Right lobe of liver (tissue), 6 donors: ENCODE measurements at regions not wholly inside any gene's neighbourhood (a gene's known extent, or its start where the extent isn't known, plus 50 kb on each side); places are given as distances from the start of the nearest gene placed in this dataset.

Source experiments
- ATAC-seq, 4 donors: fragments of 200-7000 bp; cut with Tn5 transposase; one replicate each; pipeline ENCODE4 v1.9.1; 2020; ENCODE audit warnings: mild to moderate bottlenecking in 4 of 4, moderate library complexity in 4 of 4
- DNase-seq, 3 donors: peaks; one replicate each; pipeline ENCODE4 v3.0.0-alpha.2; 2020
- H3K27ac ChIP-seq, 3 donors: fragments of 200-600 bp; one replicate each; pipeline ENCODE4 v1.8.0; 2022
- H3K27me3 ChIP-seq, 2 donors: fragments of 200-600 bp; one replicate each; pipeline ENCODE4 v1.8.0; 2022
- H3K36me3 ChIP-seq, 4 donors: fragments of 200-600 bp; sonication (generic) in 1 of 4; one replicate each; pipeline versions ENCODE4 v1.5.1 to v1.8.0; 2017 to 2022; ENCODE audit warnings: control low read depth in 1 of 4
- H3K4me1 ChIP-seq, 4 donors: fragments of 200-600 bp; sonication (generic) in 1 of 4; one replicate each; pipeline versions ENCODE4 v1.5.1 to v1.8.0; 2017 to 2022; ENCODE audit warnings: control low read depth in 1 of 4
- H3K4me3 ChIP-seq, 3 donors: fragments of 200-600 bp; one replicate each; pipeline ENCODE4 v1.8.0; 2022
- H3K9me3 ChIP-seq, 4 donors: fragments of 200-600 bp; sonication (generic) in 1 of 4; one replicate each; pipeline versions ENCODE4 v1.5.1 to v1.8.0; 2017 to 2022; ENCODE audit warnings: control low read depth in 1 of 4
- POLR2A ChIP-seq: fragments of 450-650 bp; IDR thresholded peaks from one replicate; pipeline ENCODE4 v1.6.1; 2017; ENCODE audit warnings: antibody characterized with exemption, mild to moderate bottlenecking
- WGBS: methylation state at CpG from one replicate; pipeline ENCODE4 v1.1.6; 2018; ENCODE audit warnings: low coverage, low lambda C conversion rate; ENCODE audit not compliant: insufficient coverage; ENCODE audit errors: missing lambda C conversion rate; 5-methylcytosine and 5-hydroxymethylcytosine counted together
- intact Hi-C, 2 donors: fragments of 100-400 bp; cut with DNase I; formaldehyde crosslinking; loops; one replicate each; pipeline versions ENCODE4 v1.11.2 to v1.14.1; 2022
- TF ChIP-seq, protein P1 (sequence below), 4 donors: fragments of 200-600 bp in 3 of 4; fragments of 450-650 bp in 1 of 4; IDR thresholded peaks; one replicate each; pipeline versions ENCODE4 v1.5.1 to v1.8.0; 2016 to 2022; ENCODE audit warnings: antibody characterized with exemption in 4 of 4, mild to moderate bottlenecking in 2 of 4
- donor health status: DM: no; HTN: yes; CAD: no.
- donor health status: DM: no; HTN: no; CAD: no.
- donor health status: DM: no; HTN: no; CAD: no.
- donor health status: DM: no; HTN: yes; CAD: no.
- donor health status: DM: no; HTN: yes; CAD: no.

DNA sequence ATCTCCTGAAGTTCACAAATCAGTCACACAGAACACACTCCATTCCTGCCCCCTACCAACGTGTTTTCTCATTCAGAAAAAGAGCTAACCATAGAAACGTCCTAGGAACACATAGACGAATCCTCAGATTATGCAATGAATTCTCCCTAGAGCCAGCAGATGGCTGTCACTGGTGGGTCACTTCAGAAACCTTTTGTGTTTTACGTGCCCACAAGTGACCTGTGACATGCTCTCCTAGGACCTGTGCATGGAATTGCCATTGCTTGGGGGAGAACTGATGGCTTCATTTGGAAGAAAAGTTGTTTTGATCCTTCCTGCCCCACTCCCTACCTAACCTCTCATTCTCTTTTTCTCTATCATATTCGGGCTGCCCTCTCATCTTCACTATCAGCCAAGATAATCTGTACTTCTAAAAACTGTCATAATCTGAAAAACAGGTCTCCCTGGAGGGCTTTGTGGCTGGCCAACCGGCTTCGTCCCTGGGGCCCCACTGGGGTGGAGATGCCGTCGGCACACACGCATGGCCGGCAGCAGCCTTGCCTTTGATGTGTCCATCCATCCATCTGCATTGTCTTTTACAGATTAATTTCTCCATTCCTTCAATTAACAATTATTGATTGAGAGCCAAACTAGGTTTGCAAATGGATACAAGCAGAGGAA, 144.1 kb upstream of the SERP2 start:
- 90% methylated on average over 11 of the region's 11 CpGs for WGBS
- no peak for TF ChIP-seq POLR2A
- TF ChIP-seq, protein P1, sequence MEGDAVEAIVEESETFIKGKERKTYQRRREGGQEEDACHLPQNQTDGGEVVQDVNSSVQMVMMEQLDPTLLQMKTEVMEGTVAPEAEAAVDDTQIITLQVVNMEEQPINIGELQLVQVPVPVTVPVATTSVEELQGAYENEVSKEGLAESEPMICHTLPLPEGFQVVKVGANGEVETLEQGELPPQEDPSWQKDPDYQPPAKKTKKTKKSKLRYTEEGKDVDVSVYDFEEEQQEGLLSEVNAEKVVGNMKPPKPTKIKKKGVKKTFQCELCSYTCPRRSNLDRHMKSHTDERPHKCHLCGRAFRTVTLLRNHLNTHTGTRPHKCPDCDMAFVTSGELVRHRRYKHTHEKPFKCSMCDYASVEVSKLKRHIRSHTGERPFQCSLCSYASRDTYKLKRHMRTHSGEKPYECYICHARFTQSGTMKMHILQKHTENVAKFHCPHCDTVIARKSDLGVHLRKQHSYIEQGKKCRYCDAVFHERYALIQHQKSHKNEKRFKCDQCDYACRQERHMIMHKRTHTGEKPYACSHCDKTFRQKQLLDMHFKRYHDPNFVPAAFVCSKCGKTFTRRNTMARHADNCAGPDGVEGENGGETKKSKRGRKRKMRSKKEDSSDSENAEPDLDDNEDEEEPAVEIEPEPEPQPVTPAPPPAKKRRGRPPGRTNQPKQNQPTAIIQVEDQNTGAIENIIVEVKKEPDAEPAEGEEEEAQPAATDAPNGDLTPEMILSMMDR (IDR thresholded peaks at IDR 0.05): no peak
- Histone ChIP-seq H3K27ac (no peak overlapping the region), H3K4me3 (no peak overlapping the region), H3K4me1 (peaks cover 0 to 4% (median 0%) of the 10 kb centered on the region in 4 donors), H3K27me3 (no peaks in the 10 kb centered on the region), H3K9me3 (no peaks in the 10 kb centered on the region), H3K36me3 (no peaks in the 10 kb centered on the region)
- no peak for ATAC-seq
- intact Hi-C loops: no loop called here
- DNase-seq: no peak

DNA sequence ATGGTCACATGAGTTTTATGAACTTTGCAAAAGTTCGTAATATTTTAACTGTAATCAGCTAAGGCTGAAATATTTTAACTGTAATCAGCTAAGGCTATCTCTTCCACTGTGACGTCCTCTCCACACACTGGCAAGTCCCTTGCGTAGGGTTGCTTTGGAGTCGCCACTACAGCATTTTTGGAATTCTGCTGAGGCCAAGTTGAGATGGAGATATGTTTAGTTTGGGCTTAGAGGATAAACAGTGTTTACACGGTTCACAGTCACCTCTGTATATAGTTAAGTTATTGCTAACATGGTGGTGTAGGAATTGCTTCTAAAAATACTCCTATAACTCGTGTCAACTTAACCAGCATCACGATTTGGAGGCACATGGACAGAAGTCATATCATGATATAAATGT, 143.6 kb upstream of the SERP2 start:
- Histone ChIP-seq H3K4me3 (no peak overlapping the region), H3K9me3 (no peaks in the 10 kb centered on the region), H3K4me1 (peaks cover 0 to 4% (median 0%) of the 10 kb centered on the region in 4 donors), H3K27ac (no peak overlapping the region), H3K27me3 (no peaks in the 10 kb centered on the region), H3K36me3 (no peaks in the 10 kb centered on the region)
- ATAC-seq: no peak
- no peak for DNase-seq
- WGBS: 81% methylated on average over 7 of the region's 7 CpGs
- TF ChIP-seq POLR2A: no peak
- TF ChIP-seq, protein P1 (IDR thresholded peaks at IDR 0.05): no peak
- intact Hi-C loops: no loop called here

DNA sequence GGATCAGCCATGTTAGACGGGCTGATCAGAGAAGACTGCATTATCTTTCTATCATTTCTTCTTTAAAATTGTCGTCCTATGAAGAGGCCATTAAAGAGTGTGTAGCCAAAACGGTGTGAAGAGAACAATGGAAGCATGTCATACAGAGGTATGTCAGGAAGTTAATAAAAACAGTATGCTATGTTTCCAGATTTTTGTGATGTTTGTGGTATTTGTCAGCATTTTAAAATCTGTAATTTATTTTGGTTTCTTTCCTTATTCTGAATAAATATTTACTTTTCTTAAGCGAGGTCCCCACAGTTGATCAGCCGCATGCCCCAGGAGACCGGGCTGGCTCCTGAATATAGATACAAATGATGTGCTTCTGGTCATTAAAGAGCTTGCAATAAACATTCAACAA, 142.9 kb upstream of the SERP2 start:
- TF ChIP-seq, protein P1 (IDR thresholded peaks at IDR 0.05): no peak
- TF ChIP-seq POLR2A: no peak
- no peaks in the 10 kb centered on the region for H3K36me3 ChIP-seq
- 72% methylated on average over 6 of the region's 6 CpGs for WGBS
- no peak overlapping the region for H3K27ac ChIP-seq
- peaks cover 0 to 4% (median 0%) of the 10 kb centered on the region in 4 donors for H3K4me1 ChIP-seq
- intact Hi-C loops: no loop called here
- DNase-seq (no peak), ATAC-seq (no peak)
- H3K9me3 ChIP-seq: no peaks in the 10 kb centered on the region
- H3K27me3 ChIP-seq: no peaks in the 10 kb centered on the region
- H3K4me3 ChIP-seq: no peak overlapping the region

DNA sequence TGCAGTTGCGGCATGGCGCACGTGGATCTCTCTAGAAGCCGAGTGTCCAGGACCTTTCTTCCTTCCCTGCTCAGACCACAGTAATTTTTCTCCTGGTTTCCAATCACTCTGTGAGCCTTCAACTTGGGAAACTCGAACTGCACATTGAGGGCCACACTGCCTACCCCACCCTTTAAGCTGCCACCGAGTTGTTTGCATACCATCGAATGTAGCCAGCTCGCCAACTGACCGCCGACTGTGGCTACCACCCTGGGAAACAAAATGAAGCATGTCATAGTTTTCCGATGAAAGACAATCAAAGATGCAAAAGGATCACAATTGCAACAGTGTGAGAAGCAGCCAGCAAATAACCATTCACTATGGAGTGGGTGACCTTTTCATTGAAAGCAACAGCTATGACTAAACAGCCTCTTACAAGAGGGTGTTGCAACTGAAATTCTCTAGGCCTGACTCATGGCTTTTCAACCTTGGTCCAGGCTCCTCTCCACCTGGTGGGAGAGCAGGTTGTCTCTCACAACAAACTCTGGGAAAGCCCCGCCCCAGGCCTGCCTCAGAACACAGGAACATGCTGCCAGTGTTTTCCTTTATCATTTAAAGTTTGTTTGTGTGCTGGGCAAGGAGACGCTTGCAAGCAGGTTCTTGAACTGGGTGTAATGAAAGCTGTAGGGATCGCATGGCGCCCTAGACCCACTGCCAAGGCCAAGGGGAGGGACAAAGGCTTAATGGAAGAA, 141.7 kb upstream of the SERP2 start:
- DNase-seq: peak in 1 of 3 donors; percentile 75
- Histone ChIP-seq H3K27ac (no peak overlapping the region), H3K4me1 (peaks cover 0 to 4% (median 0%) of the 10 kb centered on the region in 4 donors), H3K27me3 (no peaks in the 10 kb centered on the region), H3K9me3 (no peaks in the 10 kb centered on the region), H3K4me3 (no peak overlapping the region), H3K36me3 (no peaks in the 10 kb centered on the region)
- intact Hi-C loops: no loop called here
- peak in 3 of 4 donors; percentile 74 to 93 (median 89) for ATAC-seq
- TF ChIP-seq, protein P1 (IDR thresholded peaks at IDR 0.05): peak in 1 of 4 donors; percentile 4
- TF ChIP-seq POLR2A: no peak
- WGBS: 70% methylated on average over 10 of the region's 15 CpGs
